Stomach (tissue), 4 donors: ENCODE measurements at regions not wholly inside any gene's neighbourhood (a gene's known extent, or its start where the extent isn't known, plus 50 kb on each side); places are given as distances from the start of the nearest gene placed in this dataset.

Experiments
- EP300 ChIP-seq: sonication (generic); formaldehyde crosslinking; IDR thresholded peaks from one replicate; pipeline ENCODE4 v1.6.1; 2017; ENCODE audit warnings: antibody characterized with exemption
- POLR2A ChIP-seq, 4 donors: fragments of 450-650 bp; IDR thresholded peaks; one replicate each; pipeline ENCODE4 v1.6.1; 2016; ENCODE audit warnings: antibody characterized with exemption in 4 of 4, control low read depth in 2 of 4, mild to moderate bottlenecking in 1 of 4, moderate library complexity in 1 of 4
- POLR2AphosphoS5 ChIP-seq, 3 donors: sonication (generic); formaldehyde crosslinking; IDR thresholded peaks; one replicate each; pipeline ENCODE4 v1.6.1; 2016; ENCODE audit warnings: antibody characterized with exemption in 3 of 3
- TF ChIP-seq, protein P1 (sequence below), 7 experiments: fragments of 450-650 bp in 4 of 7; fragments of 200-600 bp in 3 of 7; sonication (generic) in 3 of 7; IDR thresholded peaks; one replicate each; pipeline ENCODE4 v1.5.1; 2016 to 2019; ENCODE audit warnings: antibody characterized with exemption in 7 of 7, control low read depth in 2 of 7, mild to moderate bottlenecking in 1 of 7

- TF ChIP-seq POLR2A (IDR thresholded peaks at IDR 0.05) (no peak), POLR2AphosphoS5 (IDR thresholded peaks at IDR 0.05) (no peak), EP300 (no peak)
- TF ChIP-seq, protein P1, sequence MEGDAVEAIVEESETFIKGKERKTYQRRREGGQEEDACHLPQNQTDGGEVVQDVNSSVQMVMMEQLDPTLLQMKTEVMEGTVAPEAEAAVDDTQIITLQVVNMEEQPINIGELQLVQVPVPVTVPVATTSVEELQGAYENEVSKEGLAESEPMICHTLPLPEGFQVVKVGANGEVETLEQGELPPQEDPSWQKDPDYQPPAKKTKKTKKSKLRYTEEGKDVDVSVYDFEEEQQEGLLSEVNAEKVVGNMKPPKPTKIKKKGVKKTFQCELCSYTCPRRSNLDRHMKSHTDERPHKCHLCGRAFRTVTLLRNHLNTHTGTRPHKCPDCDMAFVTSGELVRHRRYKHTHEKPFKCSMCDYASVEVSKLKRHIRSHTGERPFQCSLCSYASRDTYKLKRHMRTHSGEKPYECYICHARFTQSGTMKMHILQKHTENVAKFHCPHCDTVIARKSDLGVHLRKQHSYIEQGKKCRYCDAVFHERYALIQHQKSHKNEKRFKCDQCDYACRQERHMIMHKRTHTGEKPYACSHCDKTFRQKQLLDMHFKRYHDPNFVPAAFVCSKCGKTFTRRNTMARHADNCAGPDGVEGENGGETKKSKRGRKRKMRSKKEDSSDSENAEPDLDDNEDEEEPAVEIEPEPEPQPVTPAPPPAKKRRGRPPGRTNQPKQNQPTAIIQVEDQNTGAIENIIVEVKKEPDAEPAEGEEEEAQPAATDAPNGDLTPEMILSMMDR (IDR thresholded peaks at IDR 0.05), result no peak
Observed at GRCh38 chr14:83842547-83842946, 1687.4 kb upstream of the FLRT2 start.
